Small intestine (tissue), 7 donors: ENCODE measurements at regions not wholly inside any gene's neighbourhood (a gene's known extent, or its start where the extent isn't known, plus 50 kb on each side); places are given as distances from the start of the nearest gene placed in this dataset.

Experiments used
- DNase-seq, 2 donors: peaks; one replicate each; pipeline versions ENCODE4 v3.0.0 to v3.0.0-alpha.2; 2013
- FAIRE-seq: peaks from 2 replicates; lab custom pipeline; 2012; peaks lifted over from hg19 to GRCh38; lab: Jason Lieb, UNC
- H3K27ac ChIP-seq, 3 donors: one replicate each; pipeline ENCODE4 v1.5.1; 2013; ENCODE audit warnings: low read length in 2 of 3, mild to moderate bottlenecking in 2 of 3, control low read depth in 1 of 3, inconsistent platforms in 1 of 3, low read depth in 1 of 3, moderate library complexity in 1 of 3
- H3K27me3 ChIP-seq, 3 donors: one replicate each; pipeline ENCODE4 v1.6.1; 2013; ENCODE audit warnings: low read length in 3 of 3, inconsistent platforms in 1 of 3; ENCODE audit not compliant: control insufficient read depth in 3 of 3, insufficient read depth in 3 of 3
- H3K36me3 ChIP-seq, 3 donors: one replicate each; pipeline ENCODE4 v1.6.1; 2013; ENCODE audit warnings: low read length in 3 of 3, inconsistent platforms in 1 of 3, low read depth in 1 of 3, mild to moderate bottlenecking in 1 of 3, moderate library complexity in 1 of 3; ENCODE audit not compliant: control insufficient read depth in 3 of 3, insufficient read depth in 2 of 3
- H3K4me1 ChIP-seq, 3 donors: one replicate each; pipeline ENCODE4 v1.6.1; 2013; ENCODE audit warnings: low read length in 2 of 3, inconsistent platforms in 1 of 3, low read depth in 1 of 3, mild to moderate bottlenecking in 1 of 3, moderate library complexity in 1 of 3; ENCODE audit not compliant: control insufficient read depth in 3 of 3, insufficient read depth in 2 of 3
- H3K4me3 ChIP-seq, 3 donors: one replicate each; pipeline ENCODE4 v1.5.1; 2013; ENCODE audit warnings: low read length in 3 of 3, control low read depth in 1 of 3, inconsistent platforms in 1 of 3, low read depth in 1 of 3, mild to moderate bottlenecking in 1 of 3, moderate library complexity in 1 of 3
- H3K9me3 ChIP-seq, 2 donors: one replicate each; pipeline ENCODE4 v1.6.1; 2013; ENCODE audit warnings: low read depth in 1 of 2, low read length in 1 of 2; ENCODE audit not compliant: control insufficient read depth in 2 of 2, insufficient read depth in 1 of 2
- WGBS, 3 donors: extraction: QIAGEN DNeasy Blood & Tissue Kit; methylation state at CpG; one replicate each; pipeline ENCODE4 v1.1.7; 2013; 5-methylcytosine and 5-hydroxymethylcytosine counted together
- donor health status: healthy with polysubstance abuse.
- donor health status: control.
- donor health status: control.
- donor health status: Bipolar disorder and iron deficiency.
- donor health status: healthy.

DNA sequence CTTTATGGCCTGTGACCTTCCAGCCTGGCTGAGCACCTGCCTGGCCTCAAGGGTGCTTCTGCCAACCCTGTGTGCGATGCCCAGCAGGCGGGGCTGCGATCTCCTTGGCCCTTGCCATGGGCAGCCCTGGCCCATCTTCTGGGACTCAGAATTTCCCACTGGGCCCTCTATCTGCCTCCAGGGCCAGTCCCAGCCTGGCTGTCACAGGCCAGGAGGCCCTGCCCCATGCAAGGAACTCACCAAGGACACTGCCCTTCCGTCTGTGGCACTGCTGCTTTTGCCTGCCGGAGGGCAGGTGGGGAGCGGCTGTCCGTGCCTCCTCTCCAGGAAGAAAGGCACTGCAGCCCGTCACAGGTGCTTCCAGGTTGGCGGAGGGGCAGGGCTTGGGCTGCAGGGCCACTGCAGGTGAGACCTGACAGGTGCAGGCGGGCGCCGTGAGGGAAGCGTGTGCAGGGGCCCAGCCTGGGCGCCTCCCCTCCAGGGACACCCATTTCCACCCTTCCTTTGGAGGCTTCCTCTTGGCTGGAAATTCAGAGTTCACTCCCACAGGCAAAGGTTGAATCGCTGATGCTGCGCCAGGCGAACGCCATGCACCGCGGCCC is 177.8 kb downstream of the KIF26A start:
- H3K4me3 ChIP-seq: no peak overlapping the region
- WGBS, 3 donors: 28 to 75% (median 43%) methylated on average over 19 to 20 of the region's 20 CpGs
- no peaks in the 10 kb centered on the region for H3K4me1 ChIP-seq
- no peaks in the 10 kb centered on the region for H3K36me3 ChIP-seq
- peaks cover 0 to 3% of the 10 kb centered on the region in 2 donors for H3K9me3 ChIP-seq
- FAIRE-seq (no peak), DNase-seq (peak in 1 of 2 donors; percentile 56)
- H3K27ac ChIP-seq: no peak overlapping the region
- peaks cover 0 to 2% (median 0%) of the 10 kb centered on the region in 3 donors for H3K27me3 ChIP-seq

DNA sequence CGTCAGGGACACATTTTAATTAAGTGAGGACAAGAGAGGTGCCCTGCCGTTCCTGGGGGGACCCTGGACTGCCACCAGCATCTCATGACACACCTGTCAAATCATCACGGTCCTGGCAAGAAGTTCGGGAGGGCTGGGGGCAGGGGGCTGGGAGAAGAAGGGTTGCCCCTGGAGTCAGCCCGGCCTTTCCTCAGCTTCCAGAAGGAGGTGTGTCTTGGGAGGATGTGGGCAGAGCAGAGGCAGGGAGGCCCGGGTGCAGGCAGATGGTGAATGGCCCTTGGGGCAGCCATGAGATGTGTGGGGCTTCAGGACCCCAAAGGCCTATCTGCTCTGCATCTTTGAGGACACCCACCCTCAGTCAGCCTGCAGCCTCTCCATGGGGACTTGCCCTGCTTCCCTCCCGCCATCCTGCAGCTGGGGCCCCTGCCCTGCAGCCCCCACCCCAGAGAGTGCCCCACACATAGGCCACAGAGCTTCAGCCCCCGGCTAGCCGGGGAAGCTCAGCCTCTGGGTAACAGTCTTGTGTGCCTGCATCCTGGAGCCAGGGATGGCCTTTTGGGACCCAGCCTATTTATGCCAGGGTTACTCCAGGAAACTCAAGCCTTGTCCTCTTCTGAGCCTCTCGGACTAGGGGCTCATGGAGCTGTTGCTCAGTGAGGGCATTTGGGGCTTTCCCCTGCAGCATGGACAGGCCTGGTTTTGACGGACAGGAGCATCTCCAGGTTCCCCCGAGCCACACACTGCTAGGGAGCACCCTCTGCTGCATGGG is 178.5 kb downstream of the KIF26A start:
- H3K27ac ChIP-seq: no peak overlapping the region
- WGBS, 3 donors: 53 to 68% (median 57%) methylated on average over 12 of the region's 12 CpGs
- DNase-seq: no peak
- no peaks in the 10 kb centered on the region for H3K9me3 ChIP-seq
- no peaks in the 10 kb centered on the region for H3K4me1 ChIP-seq
- H3K27me3 ChIP-seq: peaks cover 0 to 7% (median 0%) of the 10 kb centered on the region in 3 donors
- no peak for FAIRE-seq
- no peak overlapping the region for H3K4me3 ChIP-seq
- no peaks in the 10 kb centered on the region for H3K36me3 ChIP-seq

DNA sequence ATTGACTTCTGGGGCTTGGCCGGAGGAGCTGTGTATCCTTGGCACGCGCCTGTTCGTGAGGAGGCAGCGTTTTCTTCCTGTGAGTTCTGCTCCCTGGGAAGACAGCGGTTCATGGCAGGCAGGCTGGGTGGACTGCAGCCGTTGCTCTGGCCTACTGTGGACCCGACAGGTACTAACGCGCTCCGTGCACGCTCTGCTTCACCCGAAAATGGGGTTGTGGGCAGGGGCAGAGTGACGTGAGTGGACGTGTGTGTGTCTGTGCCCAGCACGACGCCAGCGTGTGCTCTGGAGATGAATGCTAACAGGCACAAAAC is 179.1 kb downstream of the KIF26A start:
- no peak for DNase-seq
- no peak overlapping the region for H3K4me3 ChIP-seq
- FAIRE-seq: no peak
- no peak overlapping the region for H3K27ac ChIP-seq
- no peaks in the 10 kb centered on the region for H3K9me3 ChIP-seq
- 87 to 91% (median 88%) methylated on average over 18 of the region's 18 CpGs for WGBS, 3 donors
- H3K36me3 ChIP-seq: no peaks in the 10 kb centered on the region
- peaks cover 0 to 7% (median 0%) of the 10 kb centered on the region in 3 donors for H3K27me3 ChIP-seq
- H3K4me1 ChIP-seq: no peaks in the 10 kb centered on the region

DNA sequence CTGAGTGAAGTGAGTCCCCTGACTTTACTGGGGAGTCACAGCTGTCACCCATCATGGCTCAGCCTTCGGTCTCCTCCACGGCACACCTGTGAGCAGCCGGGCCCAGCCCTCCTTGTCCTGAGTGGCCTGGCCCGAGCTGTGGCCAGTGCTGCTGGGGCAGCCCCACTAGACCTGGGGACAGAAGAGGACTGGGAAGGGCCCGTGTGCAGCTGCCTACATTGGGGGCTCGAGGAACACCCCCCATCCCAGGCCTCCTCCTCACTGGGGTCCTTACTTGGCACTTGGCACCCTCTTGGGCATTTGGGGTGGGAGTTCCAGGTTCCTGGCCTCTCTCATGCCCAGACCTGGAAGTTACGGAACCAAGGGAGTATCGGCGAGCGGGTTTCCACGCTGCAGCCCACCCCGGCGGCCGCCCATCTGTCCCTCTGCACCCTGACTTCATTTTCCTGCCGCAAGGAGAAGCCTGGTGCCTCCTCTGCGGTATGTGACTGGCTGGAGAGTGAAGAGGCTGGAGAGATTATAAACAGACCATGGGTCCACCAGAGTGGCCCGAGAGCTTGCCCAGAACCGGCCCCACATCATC is 179.7 kb downstream of the KIF26A start:
- Histone ChIP-seq H3K4me3 (no peak overlapping the region), H3K36me3 (no peaks in the 10 kb centered on the region), H3K9me3 (no peaks in the 10 kb centered on the region), H3K27me3 (peaks cover 0 to 7% (median 0%) of the 10 kb centered on the region in 3 donors), H3K4me1 (no peaks in the 10 kb centered on the region), H3K27ac (no peak overlapping the region)
- DNase-seq (no peak), FAIRE-seq (no peak)
- WGBS, 3 donors: 87 to 88% (median 87%) methylated on average over 18 of the region's 18 CpGs

DNA sequence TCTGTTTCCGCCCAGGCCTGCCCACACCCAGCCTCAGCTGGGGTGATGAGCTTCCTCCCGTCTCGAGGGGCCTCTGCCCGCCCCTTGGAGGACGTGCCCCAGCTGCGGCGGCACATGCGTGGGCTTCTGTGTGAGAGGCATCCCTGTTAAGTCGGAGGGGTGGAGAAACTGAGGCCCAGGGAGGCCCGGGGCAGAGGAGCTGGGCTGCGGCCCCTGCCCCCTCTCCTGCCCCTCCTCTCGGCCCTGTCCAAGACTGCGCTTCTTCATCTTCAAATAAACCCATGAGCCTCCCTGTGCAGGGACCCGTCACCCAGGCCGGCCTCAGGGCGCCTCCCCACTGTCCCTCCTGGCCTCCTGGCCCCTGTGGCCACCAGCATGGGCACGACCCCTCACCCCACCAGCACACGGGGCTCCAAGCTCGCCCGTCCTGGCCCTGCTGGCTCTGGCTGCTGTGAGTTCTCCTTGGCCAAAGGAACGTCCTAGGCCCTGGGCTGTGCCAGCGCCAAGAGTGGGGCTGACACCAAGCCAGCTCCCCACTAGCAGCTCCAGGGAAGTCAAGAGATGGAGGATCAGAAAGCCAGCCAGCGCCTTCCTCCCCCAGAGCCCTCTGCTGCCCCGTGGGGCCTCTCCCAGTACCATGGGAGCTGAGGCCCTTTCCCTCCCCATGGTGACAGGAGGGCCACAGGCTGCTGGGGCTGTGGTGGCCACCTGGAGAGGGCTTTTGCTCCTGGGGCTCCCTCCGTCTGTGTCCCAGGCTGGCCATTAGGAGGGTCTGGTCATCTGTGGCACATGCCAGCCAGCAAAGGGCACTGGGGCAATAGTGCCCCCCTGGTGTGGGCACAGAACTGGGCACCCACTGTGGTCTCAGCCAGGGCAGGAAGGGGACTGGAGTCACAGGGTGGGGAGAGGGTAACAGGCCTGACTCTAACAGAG is 180.4 kb downstream of the KIF26A start:
- Histone ChIP-seq H3K9me3 (no peaks in the 10 kb centered on the region), H3K36me3 (no peaks in the 10 kb centered on the region), H3K4me3 (no peak overlapping the region), H3K27ac (no peak overlapping the region), H3K27me3 (peaks cover 0 to 7% (median 0%) of the 10 kb centered on the region in 3 donors), H3K4me1 (no peaks in the 10 kb centered on the region)
- WGBS, 3 donors: 78 to 89% (median 85%) methylated on average over 22 to 25 of the region's 25 CpGs
- FAIRE-seq (no peak), DNase-seq (no peak)

DNA sequence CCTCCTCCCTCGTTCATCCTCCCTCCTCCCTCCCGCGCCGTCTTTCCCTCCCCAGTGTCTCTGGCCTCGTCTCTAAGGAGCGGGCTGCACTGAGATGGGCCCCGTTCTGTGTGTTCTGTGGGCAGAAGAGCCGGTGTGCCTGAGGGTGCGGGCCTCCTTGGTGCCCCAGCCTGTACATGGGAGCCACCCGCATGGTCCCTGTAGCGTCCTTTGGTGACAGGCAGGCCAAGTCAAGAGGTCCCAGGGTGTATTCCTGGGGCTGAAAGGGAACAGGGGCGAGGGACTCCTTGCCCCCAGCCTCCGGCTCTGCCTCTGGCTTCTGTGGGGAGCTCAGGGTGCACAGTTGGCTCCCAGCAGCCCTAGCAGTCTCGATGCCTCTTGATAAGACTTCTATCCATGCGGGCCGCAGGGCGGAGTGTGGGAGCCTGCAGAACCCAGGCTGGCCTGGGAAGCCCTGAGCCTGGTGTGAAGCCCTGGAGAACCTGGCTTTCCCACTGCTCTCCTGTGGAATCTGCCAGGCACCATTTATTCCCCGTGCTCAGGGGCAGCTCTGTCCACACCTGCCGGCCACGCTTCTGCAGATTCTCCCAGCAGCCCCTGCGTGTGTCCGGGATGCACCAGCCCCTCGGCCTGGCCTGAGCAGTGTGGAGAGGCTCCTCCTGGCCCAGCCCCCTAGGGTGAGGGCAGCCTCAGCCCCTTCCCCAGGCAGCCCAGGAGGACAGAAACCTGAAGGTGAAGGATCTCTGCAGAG is 181.3 kb downstream of the KIF26A start:
- H3K27ac ChIP-seq: no peak overlapping the region
- H3K4me3 ChIP-seq: no peak overlapping the region
- no peak for DNase-seq
- FAIRE-seq: no peak
- no peaks in the 10 kb centered on the region for H3K36me3 ChIP-seq
- H3K4me1 ChIP-seq: no peaks in the 10 kb centered on the region
- H3K27me3 ChIP-seq: peaks cover 0 to 7% (median 0%) of the 10 kb centered on the region in 3 donors
- no peaks in the 10 kb centered on the region for H3K9me3 ChIP-seq
- WGBS, 3 donors: 81 to 88% (median 88%) methylated on average over 22 to 23 of the region's 23 CpGs

DNA sequence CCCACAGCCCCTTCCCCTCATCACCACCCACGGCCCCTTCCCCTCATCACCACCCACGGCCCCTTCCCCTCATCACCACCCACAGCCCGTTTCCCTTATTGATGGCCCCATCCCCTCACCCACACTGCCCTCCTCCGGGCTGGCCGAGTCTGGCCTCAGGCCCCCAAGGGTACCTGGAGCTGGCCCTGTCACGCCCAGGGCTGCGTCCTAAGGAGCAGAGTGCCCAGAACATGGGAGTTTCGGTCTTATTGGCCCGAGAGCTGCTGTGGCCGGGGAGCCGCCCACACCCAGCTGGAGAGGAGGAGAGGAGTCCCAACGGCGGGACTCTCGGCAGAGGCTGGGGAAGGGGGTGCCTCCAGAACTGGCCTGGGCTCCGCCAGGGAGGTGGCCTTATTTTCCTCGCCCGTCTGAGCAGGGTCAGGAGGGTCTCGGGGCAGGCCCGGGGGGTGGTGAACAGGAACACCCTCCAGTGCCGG is 182.3 kb downstream of the KIF26A start:
- H3K36me3 ChIP-seq: no peaks in the 10 kb centered on the region
- no peak overlapping the region for H3K4me3 ChIP-seq
- no peak for FAIRE-seq
- H3K27ac ChIP-seq: no peak overlapping the region
- 44 to 65% (median 63%) methylated on average over 20 of the region's 20 CpGs for WGBS, 3 donors
- DNase-seq: no peak
- H3K9me3 ChIP-seq: no peaks in the 10 kb centered on the region
- H3K27me3 ChIP-seq: peaks cover 0 to 7% (median 0%) of the 10 kb centered on the region in 3 donors
- no peaks in the 10 kb centered on the region for H3K4me1 ChIP-seq
